NCI-H69 (cell line): ENCODE measurements at regions not wholly inside any gene's neighbourhood (a gene's known extent, or its start where the extent isn't known, plus 50 kb on each side); places are given as distances from the start of the nearest gene placed in this dataset.
A peak's percentile ranks its signal among the peaks of the same experiment; 100 is the strongest.
"Not testable (repeated sequence)": the region's sequence is repeated elsewhere in the genome, so short reads cannot be mapped to it uniquely, and the experiment has no call there.

ENCODE experiments used
- DNase-seq: peaks from one replicate; lab custom pipeline; 2025; lab: John Stamatoyannopoulos, UW

GRCh38 chr3:13766128-13766527 lies 113.7 kb downstream of the WNT7A start:
- no peak for DNase-seq

DNA sequence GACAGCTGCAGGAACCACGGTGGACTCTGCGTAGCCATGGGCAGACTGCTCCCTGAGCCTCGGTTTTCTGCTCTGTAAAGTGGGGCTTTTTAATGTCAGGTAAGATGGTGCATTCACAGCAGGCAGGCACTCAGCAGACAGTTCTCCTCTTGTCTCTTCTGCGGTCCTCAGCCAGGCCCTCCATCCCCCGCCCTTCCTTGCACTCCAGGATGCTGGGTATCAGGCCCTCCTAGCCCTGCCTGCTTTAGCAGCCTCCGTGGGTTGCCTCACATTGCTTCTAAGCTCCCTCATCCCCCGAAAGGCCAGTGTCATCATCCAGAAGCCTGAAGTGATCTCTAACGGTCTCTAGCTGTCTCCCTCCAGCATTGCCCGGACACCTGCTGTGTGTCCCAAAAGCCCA lies 115.7 kb downstream of the WNT7A start:
- no peak for DNase-seq

DNA sequence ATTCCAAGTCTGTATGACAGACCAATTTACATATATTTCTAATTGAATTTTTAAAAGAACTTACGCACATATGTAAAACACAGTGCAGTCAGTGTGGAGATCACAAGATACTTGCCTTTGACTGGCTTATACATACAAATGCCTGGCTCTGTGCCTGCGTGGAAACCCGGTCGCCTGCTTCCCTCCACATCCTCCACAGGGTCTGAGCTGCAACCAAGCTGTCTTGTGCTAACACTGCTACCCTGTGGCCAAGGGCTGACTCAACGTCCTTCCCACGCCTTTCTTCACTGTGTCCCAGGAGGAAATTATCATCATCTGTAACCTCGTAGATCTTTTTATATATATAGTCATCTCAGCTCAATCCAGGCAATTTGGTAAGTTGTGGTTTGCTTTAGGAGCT lies 117.0 kb downstream of the WNT7A start:
- DNase-seq: no peak

GRCh38 chr3:13750731-13751130 lies 129.1 kb downstream of the WNT7A start:
- no peak for DNase-seq

GRCh38 chr3:13750215-13750614 lies 129.7 kb downstream of the WNT7A start:
- no peak for DNase-seq

DNA sequence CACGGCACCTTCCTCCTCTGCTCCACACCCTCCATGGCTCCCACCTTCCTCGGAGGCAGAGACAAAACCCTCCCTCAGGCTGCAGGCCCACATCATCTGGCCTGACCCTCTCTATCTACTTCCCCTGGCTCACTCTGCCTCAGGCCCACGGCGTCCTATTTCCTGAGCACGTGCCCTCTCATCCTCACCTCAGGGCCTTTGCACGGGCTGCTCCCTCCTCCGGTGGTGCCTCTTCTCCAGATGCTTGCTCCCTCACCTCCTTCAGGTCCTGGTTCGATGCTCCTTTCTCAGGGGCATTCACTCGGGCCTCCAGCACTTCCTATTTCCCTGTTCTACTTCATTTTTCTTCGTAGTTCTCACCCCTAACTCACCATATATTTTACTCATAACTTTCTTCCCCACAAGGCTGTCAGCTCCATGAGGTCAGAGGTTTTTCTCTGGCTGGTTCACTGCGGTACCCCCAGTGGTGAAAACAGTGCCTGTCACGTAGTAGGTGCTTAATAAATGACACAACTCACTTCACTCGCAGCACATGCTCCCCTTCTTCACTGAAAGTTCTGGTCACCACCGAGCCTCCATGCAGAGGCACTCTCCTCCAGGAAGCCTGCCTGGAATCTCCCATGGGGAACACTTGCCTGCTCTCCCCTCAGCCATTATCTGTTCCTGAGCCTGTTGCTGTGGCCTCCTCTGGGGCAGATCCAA lies 130.7 kb downstream of the WNT7A start:
- DNase-seq: no peak

DNA sequence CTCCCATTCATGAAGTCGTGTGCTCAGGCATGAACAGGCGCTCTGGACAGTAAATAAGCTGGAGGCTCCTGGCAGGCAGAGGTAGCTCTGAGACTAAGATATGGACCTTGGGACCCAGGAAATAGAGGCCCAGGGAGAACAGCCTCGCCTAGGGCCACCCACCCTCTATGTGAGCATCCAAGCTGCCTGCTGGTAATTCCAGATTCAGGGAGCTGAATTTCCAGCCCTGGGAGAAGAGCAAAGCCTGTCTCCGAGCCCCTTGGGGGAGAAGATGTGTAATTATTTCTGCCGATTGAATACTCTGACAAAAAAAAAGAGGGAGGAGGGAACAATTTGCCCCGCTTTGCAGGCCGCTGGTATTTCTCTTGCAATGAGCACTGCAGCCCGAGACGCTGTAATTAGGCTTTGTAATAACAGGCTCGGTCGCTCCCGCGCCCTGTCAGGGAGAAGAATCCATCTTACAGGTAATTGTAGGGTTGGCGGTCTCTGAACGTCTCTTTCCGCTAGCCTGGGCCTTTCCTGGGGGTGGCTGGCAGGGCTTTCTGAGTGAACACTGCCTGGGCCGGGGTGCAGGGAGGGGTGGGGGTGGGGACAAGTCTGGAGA lies 131.5 kb downstream of the WNT7A start:
- peak; percentile 83 for DNase-seq

- no peak for DNase-seq
These were observed 132.2 kb downstream of the WNT7A start for GRCh38 chr3:13747627-13748026.

GRCh38 chr3:13746385-13746784 lies 133.5 kb downstream of the WNT7A start:
- DNase-seq: no peak

DNA sequence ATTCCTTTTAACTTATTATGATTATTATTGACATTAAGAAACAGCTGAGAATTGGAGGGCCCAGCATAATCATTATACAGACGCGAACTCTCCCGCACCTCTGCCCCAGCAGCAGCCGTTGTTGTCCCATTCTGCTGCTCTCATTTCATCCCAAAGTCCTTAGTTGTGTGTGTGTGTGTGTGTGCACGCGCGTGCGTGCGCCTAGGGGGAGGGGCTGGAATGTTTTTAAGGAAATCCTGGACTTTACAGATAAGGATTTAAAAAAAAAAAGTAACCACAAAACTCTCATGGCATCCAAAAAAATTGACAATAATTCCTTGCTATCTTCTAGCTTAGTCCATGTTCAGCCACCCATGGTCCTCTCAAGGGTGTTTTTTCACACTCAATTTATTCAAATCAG lies 134.2 kb downstream of the WNT7A start:
- DNase-seq: no peak

GRCh38 chr3:13740795-13741194 lies 139.1 kb downstream of the WNT7A start:
- DNase-seq: no peak

GRCh38 chr3:13733726-13734125 lies 146.1 kb downstream of the WNT7A start:
- DNase-seq: not testable (repeated sequence)

DNA sequence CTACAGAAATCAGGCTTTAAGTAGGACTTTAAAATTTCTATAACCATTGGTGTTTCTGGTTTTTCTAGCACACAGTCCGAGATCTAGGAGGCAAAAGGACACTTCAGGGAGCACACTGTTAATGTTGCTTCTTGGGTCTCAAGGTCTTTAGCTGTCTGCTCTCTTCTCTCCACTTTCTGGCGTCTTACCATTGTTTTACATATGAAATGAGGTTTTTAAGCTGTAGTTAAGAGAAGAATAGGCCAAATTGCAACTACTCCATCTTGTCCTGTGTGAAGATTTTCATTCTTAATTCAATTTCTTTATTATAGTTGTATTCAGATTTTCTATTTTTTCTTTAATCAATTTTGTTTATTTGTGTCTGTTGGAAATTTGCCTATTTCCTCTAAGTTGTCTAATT lies 151.4 kb downstream of the WNT7A start:
- no peak for DNase-seq

- DNase-seq: no peak
These were observed 152.0 kb downstream of the WNT7A start for GRCh38 chr3:13727890-13728289.

- no peak for DNase-seq
These were observed 156.1 kb downstream of the WNT7A start for GRCh38 chr3:13723676-13724207.

DNA sequence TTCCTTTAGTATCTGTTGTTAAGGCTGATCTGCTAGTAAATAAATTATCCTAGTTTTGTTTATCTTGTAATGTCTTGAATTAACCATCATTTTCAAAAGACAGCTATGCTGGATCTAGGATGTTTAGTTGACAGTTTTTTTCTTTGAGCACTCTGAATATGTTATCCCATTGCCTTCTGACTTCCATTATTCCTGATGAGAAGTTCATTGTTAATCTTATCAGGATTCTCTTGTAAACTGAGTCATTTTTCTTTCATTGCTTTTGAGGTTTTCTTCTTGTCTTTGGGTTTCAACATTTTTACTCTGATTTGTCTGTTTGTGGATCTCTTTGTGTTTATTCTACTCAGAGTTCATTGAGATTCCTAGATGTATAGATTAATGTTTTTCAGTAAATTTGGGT lies 157.7 kb downstream of the WNT7A start:
- DNase-seq: no peak

- DNase-seq: no peak
These were observed 161.4 kb downstream of the WNT7A start for GRCh38 chr3:13718436-13718835.

GRCh38 chr3:13718000-13718399 lies 161.9 kb downstream of the WNT7A start:
- no peak for DNase-seq

GRCh38 chr3:13717222-13717895 lies 162.5 kb downstream of the WNT7A start:
- no peak for DNase-seq

GRCh38 chr3:13716540-13717221 lies 163.2 kb downstream of the WNT7A start:
- no peak for DNase-seq

DNA sequence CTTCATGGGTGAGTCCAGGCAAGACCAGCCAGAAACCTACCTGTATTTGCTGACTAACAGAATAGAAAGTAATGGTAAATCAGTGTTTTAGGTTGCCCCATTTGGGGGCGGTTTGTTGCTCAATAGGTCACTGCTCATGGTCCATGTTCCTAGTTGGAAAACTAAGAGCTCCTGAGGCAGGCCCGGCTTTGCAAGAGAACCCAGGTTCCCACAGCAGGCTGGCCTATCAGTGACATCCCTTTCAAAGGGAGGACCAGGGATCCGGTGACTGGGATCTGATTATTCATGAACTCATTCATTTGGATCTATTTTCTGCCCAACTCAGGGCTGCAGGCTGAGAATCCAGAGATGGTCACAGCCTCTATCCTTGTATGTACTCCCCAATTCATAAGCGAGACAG lies 163.9 kb downstream of the WNT7A start:
- DNase-seq: no peak

DNA sequence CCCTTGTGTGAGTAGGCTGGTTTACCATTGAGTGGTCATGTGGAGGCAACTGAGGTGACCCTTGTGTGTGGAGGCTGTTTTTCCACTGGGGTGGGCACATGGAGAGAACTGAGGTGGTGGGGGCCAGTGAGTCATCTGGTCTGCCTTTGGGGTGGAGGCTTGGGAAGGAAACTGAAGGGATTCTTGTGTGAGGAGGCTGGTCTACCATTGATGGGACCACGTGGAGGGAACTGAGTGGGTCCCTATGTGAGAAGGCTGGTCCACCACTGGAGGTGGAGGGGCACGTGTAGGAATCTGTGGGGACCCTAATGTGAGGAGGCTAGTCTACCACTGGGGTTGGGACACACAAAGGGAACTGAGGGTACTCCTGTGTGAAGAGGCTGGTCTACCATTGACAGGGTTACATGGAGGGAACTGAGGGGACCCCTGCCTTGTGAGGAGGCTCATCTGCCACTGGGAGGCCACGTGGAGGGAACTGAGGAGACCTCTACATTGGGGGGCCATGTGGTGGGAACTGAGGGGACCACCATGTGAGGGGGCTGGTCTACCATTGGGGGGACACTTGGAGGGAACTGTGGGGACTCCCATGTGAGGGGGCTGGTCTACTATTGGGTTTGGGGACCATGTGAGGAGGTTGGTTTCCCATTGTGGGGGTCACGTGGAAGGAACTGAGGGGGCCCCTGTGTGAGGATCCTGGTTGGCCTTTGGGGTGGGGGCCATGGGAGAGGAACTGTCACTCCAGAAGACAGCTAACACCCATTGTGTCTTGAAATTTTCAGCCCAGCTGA lies 164.5 kb downstream of the WNT7A start:
- DNase-seq: no peak
